ENCODE measurements at regions not wholly inside any gene's neighbourhood (a gene's known extent, or its start where the extent isn't known, plus 50 kb on each side); places are given as distances from the start of the nearest gene placed in this dataset.

DNA sequence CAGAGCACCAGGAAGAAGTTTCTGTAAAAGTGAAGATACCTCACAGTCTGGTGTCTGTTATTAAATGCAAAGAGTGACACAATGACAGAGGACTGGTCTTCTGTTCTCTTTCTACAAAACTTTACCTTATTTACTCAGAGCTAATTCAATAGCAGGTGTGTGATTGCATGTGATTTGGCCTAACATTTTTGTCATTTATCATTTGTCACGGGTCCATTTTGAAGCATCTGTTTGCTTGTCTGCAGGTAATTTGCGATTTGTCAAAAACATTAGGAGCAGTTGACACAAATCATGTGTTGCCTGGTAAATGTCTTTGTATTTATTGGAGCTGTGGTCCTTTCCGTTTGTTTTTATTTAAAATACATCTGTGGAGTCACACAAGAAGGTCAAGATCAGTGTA, 1232.4 kb downstream of the STIM2 start:
- Histone ChIP-seq H3K4me2 (ENCODE audit: control insufficient read depth, insufficient read depth) (no peak overlapping the region), H3K79me2 (ENCODE audit: control insufficient read depth, insufficient read depth, low read length) (no peaks in the 10 kb centered on the region), H3K27me3 (replicated peaks in 1 of 2; ENCODE audit: control insufficient read depth in 2 of 2, insufficient read depth in 2 of 2, low read length in 1 of 2) (no peaks in the 10 kb centered on the region), H2AFZ (ENCODE audit: control insufficient read depth, low read depth, low read length) (no peak overlapping the region), H3K36me3 (ENCODE audit: control insufficient read depth in 2 of 2, insufficient read depth in 2 of 2, low read length in 1 of 2) (no peaks in the 10 kb centered on the region), H3K27ac (ENCODE audit: control insufficient read depth, insufficient read depth) (no peak overlapping the region), H4K20me1 (ENCODE audit: control insufficient read depth, insufficient read depth) (no peaks in the 10 kb centered on the region), H3K9ac (ENCODE audit: control insufficient read depth, insufficient read depth, low read length) (no peak overlapping the region), H3K4me1 (ENCODE audit: control insufficient read depth, insufficient read depth, low read length) (no peaks in the 10 kb centered on the region), H3K9me3 (replicated peaks; ENCODE audit: control insufficient read depth, insufficient read depth, low read length) (no peaks in the 10 kb centered on the region), H3K4me3 (no peak overlapping the region)
- in situ Hi-C loops (cut with MboI) (no loop called here), intact Hi-C loops (cut with micrococcal nuclease; ENCODE audit: unreplicated experiment) (no loop called here)
- ChIA-PET POLR2A (no interaction called here), CTCF (no interaction called here), RAD21 (ENCODE audit: unreplicated experiment) (no interaction called here), SMC1A (ENCODE audit: uncharacterized antibody, unreplicated experiment) (no interaction called here)
- WGBS (ENCODE audit: insufficient coverage, insufficient replicate concordance, low lambda C conversion rate, missing lambda C conversion rate), result 2% methylated on average over 3 of the region's 3 CpGs
- FAIRE-seq (no peak), ATAC-seq (no peak), DNase-seq (ENCODE audit: low read depth, low spot score) (no peak)
- no TSS peak for BruUV-seq (replicated peaks)
- TF ChIP-seq MEF2A (IDR thresholded peaks at IDR 0.05; ENCODE audit: insufficient read depth, low read depth, low read length) (no peak), MTA2 (IDR thresholded peaks at IDR 0.05; ENCODE audit: low read depth) (no peak), NR2C2 (IDR thresholded peaks at IDR 0.05; ENCODE audit: borderline replicate concordance, control insufficient read depth, insufficient read length, low read depth) (no peak)
- TF ChIP-seq, protein P1, sequence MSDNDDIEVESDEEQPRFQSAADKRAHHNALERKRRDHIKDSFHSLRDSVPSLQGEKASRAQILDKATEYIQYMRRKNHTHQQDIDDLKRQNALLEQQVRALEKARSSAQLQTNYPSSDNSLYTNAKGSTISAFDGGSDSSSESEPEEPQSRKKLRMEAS (IDR thresholded peaks at IDR 0.05; ENCODE audit: low read depth, low read length), result no peak
- TF ChIP-seq, protein P2, sequence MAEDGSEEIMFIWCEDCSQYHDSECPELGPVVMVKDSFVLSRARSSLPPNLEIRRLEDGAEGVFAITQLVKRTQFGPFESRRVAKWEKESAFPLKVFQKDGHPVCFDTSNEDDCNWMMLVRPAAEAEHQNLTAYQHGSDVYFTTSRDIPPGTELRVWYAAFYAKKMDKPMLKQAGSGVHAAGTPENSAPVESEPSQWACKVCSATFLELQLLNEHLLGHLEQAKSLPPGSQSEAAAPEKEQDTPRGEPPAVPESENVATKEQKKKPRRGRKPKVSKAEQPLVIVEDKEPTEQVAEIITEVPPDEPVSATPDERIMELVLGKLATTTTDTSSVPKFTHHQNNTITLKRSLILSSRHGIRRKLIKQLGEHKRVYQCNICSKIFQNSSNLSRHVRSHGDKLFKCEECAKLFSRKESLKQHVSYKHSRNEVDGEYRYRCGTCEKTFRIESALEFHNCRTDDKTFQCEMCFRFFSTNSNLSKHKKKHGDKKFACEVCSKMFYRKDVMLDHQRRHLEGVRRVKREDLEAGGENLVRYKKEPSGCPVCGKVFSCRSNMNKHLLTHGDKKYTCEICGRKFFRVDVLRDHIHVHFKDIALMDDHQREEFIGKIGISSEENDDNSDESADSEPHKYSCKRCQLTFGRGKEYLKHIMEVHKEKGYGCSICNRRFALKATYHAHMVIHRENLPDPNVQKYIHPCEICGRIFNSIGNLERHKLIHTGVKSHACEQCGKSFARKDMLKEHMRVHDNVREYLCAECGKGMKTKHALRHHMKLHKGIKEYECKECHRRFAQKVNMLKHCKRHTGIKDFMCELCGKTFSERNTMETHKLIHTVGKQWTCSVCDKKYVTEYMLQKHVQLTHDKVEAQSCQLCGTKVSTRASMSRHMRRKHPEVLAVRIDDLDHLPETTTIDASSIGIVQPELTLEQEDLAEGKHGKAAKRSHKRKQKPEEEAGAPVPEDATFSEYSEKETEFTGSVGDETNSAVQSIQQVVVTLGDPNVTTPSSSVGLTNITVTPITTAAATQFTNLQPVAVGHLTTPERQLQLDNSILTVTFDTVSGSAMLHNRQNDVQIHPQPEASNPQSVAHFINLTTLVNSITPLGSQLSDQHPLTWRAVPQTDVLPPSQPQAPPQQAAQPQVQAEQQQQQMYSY (CRISPR knock-in tag; IDR thresholded peaks at IDR 0.05), result no peak

Measured in GM12878 (cell line).